HT-29 (cell line): ENCODE measurements at regions not wholly inside any gene's neighbourhood (a gene's known extent, or its start where the extent isn't known, plus 50 kb on each side); places are given as distances from the start of the nearest gene placed in this dataset.
"Not testable (repeated sequence)": the region's sequence is repeated elsewhere in the genome, so short reads cannot be mapped to it uniquely, and the experiment has no call there.

Source experiments
- DNase-seq: peaks from one replicate; pipeline ENCODE4 v3.0.0-alpha.2; 2015; ENCODE audit warnings: low spot score

DNA sequence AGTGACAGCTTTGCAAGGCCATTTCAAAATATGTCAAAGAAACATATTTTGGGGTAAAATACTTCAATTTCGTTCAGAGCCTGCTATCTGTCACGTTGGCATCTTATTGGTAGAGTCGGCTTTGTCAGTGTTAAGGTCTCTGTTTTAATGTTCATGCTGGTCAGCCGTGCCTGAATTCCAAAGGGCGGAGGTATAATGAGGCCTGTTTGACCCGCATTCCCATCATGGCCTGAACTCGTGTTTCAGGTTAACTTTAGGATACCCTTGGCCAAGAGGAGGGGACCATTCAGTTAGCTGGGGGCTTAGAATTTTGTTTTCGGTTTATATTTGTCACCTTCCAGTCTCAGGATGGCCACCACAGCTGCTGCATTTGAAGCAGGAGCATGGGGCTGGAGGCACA lies 236.4 kb downstream of the NFATC2 start:
- no peak for DNase-seq

DNA sequence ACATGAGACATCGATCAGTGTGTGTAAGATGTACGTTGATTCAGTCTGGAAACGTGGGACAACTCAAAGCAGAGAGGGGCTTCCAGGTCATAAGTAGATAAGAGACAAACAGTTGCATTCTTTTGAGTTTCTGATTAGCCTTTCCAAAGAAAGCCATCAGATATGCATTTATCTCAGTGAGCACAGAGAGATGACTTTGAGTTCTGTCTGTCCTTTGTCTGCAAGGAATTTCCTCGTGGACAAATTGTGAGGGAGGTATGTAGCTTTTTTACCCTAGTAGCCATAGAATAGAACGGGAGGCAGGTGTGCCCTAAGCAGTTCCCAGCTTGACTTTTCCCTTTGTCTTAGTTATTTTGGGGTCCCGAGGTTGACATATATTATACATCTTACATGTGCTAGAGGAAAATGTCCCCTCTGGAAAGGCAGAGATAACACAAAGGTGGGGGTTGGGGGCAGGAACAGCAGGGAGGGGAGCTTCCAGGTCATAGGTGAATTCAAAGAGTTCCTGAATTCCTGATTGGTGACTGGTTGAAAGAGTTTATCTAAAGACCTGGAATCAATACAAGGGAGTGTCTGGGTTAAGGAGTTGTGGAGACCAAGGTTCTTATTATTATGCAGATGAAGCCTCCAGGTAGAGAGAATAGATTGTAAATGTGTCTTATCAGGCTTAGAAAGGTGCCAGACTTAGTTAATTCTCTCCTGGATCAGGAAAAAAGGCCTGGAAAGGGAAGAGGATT lies 237.0 kb downstream of the NFATC2 start:
- no peak for DNase-seq

DNA sequence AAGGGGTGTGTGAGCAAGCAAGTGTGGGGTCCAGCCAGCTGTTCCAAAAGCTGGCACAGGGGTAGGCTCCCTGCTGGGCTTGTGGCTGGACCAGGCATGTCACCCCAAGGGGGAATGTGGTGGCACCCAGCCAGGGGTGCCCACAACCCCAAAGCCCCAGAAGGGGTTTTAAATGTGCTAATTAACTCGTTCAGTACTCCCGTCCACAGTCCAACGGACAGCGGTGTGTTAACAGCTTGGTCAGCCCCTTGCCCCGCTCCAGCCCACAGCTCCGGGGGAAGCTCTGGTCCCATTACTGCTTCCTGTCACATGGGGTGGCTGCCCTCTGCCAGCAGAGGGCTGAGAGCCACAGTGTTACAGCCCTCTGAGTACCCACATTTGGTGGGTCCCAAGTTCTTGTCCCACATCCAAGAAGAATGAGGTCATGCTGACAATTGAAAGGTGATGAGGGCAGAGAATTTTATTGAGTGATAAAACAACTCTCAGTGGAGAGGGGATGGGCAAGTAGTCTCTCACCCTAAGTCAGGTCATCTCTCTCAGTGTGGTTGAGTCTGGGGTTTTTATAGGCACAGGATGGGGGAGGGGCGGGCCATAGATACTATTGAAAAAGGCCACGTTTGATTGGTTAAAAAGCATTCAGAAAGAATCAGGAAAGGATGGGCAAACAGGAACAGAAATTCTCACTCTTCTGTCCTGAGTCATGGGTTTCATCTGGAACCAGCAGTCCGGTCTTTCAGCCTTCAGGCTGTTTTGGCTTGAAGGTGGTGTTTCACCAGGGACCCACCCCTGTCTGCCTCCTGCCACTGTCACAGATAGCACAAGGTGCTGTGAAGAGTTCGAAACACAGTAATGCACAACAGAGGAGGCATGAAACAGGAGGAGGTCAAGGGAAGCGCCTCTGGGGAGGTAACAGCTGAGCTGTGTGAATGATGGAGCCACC lies 238.5 kb downstream of the NFATC2 start:
- no peak for DNase-seq

DNA sequence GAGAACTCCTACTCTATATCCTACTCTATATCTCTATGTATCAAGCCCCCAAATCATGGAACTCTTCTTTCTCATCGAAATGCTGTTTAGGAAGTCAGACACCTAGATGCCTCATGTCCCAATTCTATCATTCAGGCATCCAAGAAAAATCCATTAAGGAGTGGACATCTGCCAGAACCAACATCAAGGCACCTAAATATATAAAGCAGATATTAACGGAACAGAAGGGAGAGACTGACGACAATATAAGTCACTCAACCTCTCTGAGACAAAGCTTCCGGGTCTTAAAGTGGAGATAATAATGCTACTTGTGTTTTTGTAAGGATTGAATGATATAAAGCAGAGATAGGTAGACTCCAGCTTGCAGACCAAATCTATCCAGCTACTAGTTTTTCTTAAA lies 241.5 kb downstream of the NFATC2 start:
- DNase-seq: no peak

DNA sequence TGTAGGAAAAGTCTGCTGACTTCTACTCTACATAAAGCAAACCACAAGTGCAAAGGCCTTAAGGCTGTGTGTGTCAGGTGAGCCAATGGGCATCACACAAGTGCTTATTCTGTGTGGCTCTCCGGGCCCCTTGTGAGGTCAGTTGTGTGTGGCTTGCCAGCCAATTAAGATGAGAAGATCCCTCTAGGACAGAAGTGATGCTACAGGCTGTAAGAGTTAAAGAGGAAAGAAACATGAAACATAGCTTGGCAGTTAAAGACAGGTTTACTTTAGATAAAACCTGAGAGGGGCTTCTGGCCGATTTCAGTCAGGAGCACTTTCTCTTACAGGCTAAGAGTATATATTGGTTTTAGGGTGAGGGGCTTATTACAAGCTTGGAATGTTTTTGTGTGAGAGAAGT lies 242.4 kb downstream of the NFATC2 start:
- no peak for DNase-seq

DNA sequence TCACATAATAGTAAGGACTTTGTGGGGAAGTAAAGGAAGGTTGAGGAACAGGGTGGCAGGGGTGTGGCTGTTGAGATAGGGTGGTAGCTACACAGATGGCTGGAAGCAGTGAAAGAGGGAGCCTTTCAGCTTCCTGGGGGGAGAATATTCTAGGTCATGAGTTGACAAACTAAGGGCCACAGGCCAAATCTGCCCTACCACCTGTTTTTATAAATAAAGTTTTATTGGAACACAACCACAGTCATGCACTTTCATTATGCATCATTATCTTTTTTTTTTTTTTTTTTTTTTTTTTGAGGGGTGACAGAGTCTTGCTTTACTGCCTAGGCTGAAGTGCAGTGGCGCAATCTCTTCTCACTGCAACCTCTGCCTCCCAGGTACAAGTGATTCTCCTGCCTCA lies 243.1 kb downstream of the NFATC2 start:
- no peak for DNase-seq

DNA sequence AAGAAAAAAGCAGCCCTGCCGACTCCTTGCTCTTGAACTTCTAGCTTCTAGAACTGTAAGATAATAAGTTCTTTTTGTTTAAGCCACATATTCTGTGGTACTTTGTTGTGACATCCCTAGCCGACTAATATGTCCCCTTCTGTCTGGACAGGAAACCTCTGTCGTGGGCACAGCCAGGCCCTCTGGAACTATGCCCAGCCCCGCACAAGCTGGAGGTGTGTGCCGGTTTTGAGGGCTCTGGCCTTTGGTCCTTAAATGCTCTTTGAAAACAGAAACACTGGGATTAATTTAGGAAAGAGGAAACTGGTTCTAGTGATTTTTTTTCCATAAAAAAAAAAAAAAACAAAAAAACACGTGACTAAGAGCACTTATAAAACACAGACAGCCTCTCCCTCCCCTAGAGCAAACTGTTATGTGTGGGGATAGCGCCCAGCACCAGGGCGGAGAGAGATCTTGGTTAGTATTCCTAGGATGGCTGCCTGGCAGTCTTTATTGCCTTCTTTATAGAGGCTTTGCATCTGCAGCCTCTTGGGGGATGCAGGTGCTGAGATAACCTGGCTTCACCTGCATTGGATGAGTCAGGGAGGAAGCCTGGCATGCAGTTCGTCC lies 244.3 kb downstream of the NFATC2 start:
- no peak for DNase-seq

DNA sequence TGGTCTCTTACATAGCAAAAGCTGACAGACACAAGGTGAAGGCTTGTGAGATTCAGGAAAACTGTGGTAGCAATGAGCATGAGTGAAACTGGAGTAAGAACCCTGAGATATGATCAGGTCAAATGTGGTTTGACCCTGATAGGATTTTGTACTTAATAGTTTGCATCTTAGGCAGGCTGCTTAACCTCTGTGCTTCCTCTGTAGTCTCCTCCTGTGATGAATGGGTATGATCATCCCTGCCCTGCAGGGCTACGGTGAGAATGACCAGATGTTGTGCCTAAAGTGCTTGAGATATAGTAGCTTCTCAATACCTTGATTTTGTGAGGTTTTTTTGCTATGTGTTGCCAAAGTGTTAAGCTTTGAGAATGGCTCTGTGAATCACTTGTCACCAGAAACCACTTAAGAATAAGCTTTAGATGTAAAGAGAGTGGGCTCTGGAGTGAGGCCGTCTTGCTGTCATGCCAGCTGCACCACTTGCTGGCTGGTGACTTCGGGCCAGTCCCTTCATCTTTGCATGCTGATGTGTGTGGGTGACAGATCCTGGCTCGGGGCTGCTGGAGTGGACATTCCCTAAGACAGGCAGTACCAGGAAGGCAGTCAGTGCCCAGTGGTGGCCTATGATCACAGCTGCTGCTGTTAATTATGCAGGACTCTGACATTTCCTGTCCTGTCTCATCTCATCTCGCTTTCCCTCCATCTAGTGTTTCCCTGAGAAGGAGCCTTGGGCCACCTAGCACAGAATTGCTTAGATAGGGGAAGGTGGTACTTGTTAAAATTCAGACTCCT lies 254.7 kb downstream of the NFATC2 start:
- DNase-seq: no peak

DNA sequence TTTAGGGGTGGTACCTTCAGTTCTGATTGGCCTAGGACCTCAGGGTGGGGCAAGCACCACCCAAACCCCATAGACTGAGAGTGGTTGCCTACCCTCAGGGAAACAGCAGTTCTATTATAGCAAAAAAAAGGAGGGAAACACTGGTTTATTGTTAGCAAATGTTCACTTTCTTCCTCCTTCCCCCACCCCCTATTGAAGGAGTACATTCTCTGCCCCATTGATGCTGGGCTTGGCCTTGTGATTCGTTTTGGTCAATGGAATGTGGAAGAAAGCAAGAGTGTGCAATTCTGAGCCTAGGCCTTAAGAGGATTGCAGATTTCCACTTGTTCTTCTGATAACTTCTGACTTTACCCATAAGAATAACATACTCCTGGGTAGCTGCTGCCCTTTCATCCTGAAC lies 255.8 kb downstream of the NFATC2 start:
- DNase-seq: no peak

DNA sequence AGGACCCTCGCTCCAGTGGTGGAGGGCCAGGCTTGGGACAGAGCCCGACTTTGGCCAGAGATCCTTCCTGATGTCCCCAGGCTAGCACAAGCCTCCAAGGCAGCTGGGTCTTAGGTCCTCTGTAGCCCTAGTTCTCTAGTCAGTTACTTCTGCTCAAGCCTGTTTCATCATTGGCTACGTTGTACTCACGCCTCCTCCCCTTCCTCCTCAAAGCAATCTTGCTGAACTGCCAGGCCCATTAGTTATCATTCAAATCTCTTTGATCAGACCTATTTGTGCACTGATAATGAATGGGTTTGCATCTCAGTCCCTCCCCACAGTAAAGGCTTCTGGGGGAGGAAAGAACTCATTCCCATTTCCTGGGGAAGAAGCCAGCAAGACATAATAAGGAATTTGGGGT lies 256.8 kb downstream of the NFATC2 start:
- no peak for DNase-seq

DNA sequence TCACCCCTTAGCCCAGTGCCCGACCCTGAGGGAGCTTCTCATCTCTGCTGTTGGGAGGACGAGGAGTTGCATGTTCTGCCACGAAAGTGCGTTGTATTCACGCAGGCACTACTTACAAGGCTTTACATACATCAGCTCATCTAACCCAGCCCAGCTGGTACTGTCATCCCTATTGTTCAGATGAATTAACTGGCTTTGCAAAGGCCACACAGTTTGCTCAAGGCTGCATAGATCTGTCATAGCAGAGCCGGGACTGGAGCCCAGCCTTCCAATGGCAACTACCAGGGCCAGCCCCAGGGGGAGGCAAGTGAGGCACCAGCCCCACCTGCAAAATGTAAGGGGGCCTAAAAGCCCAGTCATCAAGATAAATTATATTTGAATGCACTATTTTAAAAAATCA lies 257.6 kb downstream of the NFATC2 start:
- DNase-seq: no peak

DNA sequence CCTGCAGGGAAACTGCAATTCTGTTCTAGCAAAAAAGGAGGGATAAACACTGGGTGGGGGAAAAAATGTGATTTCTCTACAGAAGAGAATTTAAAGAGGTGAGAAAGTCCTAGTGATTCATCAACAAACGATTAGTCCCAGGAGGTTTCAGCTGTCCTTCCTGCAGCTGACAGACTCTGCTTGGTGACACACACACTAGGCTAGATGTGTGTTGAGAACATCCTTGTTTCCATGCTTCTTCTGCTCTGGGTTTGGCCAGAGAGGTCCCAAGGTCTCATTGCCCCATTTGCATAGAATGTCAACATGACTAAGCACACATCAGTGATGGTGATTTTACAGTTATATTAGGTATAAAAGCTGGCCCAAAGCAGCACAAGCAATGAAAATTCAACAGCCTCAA lies 258.3 kb downstream of the NFATC2 start:
- DNase-seq: no peak

DNA sequence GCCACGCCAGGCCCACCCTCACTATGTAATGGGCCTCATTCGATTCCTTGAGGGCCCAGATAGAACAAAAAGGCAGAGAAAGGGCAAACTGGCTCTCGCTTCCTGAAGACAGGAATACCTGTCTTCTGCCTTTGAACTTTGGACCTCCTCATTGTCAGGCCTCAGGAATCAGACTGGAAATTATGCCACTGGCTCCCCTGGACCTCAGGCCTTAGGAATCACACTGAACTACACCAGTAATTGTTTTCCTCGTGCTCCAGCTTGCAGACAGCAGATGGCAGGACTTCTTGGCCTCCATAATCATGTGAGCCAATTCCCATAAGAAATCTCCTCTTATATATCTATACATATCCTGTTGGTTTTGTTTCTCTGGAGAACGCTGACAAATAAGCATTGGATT lies 258.6 kb upstream of the KCNG1 start:
- no peak for DNase-seq

DNA sequence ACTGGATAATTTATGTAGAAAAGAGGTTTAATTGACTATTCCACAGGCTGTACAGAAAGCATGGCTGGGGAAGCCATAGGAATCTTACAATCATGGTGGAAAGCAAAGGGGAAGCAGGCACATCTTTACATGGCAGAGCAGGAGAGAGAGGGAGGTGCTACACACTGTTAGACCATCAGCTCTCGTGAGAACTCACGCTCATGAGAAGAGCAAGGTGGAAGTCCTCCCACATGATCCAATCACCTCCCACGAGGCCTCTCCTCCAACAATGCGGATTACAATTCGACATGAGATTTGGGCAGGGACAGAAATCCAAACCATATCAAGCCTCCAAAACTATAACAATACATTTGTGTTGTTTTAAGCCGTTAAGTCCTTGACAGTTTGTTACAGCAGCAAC lies 257.1 kb upstream of the KCNG1 start:
- DNase-seq: no peak

DNA sequence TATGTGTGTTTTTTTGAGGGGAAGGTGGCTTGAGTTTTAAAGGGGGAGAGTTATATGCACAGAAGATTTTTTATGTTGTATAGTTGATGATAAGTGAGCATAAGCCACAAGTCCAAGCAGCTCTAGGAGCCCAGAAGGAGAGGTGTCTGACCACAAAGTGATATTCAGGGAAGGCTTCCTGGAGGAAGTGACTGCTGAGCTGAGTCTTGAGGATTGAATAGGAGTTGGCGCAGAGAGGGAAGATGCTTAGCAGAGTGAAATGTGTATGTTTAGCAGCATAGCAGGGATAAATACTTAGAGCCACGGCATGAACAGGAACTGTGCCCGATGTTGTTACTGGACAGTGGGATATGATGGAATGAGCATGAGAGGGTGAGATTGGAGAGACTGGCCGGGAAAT lies 255.1 kb upstream of the KCNG1 start:
- no peak for DNase-seq

DNA sequence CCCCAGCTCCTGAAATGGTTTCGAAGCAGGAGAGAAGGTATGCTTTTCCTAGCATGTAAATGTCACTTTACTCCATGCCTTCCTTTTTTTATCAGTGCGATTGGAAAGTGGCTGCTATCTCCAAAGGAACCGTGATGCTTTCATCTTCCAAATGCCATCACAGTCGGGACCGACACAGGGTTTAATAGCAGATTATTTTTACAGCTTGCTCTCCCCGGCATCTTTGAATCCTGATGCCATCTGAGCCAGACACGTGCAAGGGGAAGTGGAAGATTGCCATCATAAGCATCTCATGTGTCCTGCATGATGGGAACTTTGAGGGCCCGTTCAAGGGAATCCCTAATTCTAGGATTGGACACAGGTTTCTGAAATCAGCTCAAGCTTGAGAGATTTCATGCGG lies 253.4 kb upstream of the KCNG1 start:
- no peak for DNase-seq

DNA sequence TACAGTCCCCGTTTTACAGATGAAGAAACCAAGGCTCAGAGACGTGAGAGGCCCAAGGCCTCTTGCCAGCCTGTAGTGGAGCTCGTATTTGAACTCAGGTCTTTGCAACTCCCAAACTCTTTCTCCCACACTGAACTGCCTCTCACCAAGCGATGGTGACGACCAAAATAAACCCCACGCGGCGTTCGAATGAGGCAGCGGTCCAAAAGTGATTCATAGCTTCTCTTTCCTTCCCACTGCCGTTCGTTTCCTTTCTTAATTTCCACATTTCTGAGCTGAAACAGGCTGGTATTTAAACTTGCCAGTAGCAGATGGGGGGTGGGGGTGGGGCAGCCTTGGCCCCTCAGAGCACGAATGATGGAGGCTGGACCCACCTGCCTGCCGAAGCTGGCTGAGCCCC lies 252.9 kb upstream of the KCNG1 start:
- DNase-seq: no peak

DNA sequence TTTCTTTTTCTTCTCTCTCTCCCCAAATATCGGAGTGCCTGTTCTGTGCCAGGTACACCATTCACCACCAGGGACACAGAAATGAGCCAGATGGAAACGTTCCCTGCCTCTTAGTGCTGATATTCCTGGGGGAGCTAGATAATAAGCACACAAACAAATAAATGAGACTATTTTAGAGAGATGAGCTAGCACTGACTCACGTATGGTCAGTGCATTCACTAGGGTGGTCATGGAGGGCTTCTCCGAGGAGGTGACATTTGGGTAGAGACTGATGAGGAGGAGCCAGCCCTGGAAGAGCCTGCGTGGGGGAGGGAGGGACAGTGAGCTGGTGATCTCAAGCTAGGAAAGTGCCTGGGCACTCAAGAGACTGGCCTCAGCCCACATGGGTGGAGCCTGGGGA lies 252.3 kb upstream of the KCNG1 start:
- DNase-seq: no peak

DNA sequence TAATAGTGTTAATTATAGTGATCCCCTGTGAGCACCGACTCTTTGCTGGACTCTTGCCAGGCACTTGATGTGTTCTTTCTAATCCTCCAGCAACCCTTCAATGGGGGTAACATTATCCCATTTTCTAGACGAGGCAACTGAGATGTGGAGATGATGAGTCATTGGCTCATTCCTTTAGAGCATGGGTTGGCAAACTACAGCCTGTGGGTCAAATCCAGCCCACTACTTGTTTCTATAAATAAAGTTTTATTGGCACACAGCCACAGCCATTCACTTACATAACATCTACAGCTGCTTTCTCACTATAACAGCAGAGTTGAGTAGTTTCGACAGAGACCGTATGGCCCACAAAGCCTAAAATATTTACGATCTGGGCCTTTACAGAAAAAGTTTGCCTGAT lies 249.5 kb upstream of the KCNG1 start:
- no peak for DNase-seq

DNA sequence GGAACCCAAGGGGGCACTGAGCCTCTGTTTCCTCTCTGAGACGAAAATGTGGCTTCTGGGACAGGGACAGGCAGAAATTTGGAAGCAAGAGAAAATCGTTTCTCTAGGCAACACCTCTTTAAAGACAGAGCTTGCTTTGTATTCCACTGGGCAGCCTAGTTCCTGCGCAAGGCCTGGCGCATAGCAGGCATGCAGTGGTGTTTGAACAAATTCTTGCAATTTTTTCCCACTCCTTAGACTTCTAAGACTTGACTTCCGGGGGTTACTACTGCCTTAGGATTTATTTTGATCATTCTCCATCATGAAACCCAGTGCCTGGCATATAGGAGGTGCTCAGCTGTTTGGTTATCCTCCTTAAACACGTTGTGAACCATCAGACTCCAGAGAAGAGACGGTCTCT lies 249.0 kb upstream of the KCNG1 start:
- DNase-seq: no peak

DNA sequence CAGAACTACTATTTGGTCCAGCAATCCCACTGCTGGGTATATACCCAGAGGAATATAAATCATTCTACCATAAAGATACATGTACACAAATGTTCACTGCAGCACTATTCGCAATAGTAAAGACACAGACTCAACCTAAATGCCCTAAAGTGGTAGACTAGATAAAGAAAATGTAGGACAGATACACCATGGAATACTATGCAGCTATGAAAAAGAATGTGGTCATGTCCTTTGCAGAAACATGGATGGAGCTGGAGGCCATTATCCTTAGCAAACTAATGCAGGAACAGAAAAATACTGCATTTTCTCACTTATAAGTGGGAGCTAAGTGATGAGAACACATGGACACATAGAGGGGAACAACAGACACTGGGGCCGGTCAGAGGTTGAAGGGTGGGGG lies 248.4 kb upstream of the KCNG1 start:
- DNase-seq: not testable (repeated sequence)

DNA sequence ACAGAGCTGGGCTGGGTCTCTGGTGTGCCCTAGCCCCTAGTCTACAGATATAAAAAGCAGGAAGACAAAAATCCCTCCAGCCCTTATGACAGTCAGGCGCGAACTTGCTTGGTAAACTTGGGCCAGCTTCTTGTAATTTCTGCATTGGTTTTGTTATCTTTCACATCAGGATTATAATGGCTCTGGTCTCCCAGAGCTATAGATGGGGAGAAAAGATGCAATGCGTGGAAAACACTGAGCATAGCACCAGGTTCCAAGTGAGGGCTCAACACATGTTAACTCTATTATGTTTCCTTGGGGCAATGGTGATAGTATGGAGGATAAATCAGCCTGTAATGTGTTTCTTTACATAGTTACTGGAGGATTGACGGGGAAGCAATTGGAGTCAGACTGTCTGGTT lies 246.8 kb upstream of the KCNG1 start:
- no peak for DNase-seq
